HepG2 (cell line): ENCODE measurements at regions not wholly inside any gene's neighbourhood (a gene's known extent, or its start where the extent isn't known, plus 50 kb on each side); places are given as distances from the start of the nearest gene placed in this dataset.

Experiments used
- ATAC-seq: fragments of 200-7000 bp; cut with Tn5 transposase; 3 replicates; pipeline ENCODE4 v1.9.1; 2020; ENCODE audit warnings: mild to moderate bottlenecking, moderate library complexity
- BruUV-seq: library from RNA; stranded (reverse); fragments of 400-500 nt; replicated peaks from 2 replicates; lab custom pipeline; 2021; lab: Mats Ljungman, UMichigan
- CTCF ChIA-PET: fragments of 300-600 bp; formaldehyde crosslinking; extraction: SDS; loops from one replicate; lab custom pipeline; 2021; ENCODE audit warnings: low total read pairs, inconsistent platforms, low intra/inter-chr PET ratio; lab: Yijun Ruan, JAX
- POLR2A ChIA-PET: fragments of 350-600 bp; sonication (Branson Sonifier 250); formaldehyde crosslinking; loops from one replicate; lab custom pipeline; 2020; ENCODE audit warnings: antibody characterized with exemption, inconsistent platforms; lab: Yijun Ruan, JAX
- DNase-seq: peaks from one replicate; pipeline ENCODE4 v3.0.0-alpha.2; 2015; ENCODE audit warnings: low spot score
- FAIRE-seq: peaks from 3 replicates; lab custom pipeline; 2011; peaks lifted over from hg19 to GRCh38; lab: Jason Lieb, UNC
- H2AFZ ChIP-seq: one replicate; pipeline ENCODE4 v1.6.1; 2011; ENCODE audit warnings: low read length, inconsistent platforms
- H3K27ac ChIP-seq: fragments of 300-600 bp; 3 replicates; pipeline ENCODE4 v1.8.0; 2011; ENCODE audit warnings: mixed run types, mild to moderate bottlenecking, mixed read lengths, low read length, inconsistent platforms; ENCODE audit not compliant: insufficient read depth; ENCODE audit errors: extremely low read length
- H3K27me3 ChIP-seq, 2 experiments: fragments of 200-600 bp in 1 of 2; 2 replicates in 1 of 2; 3 replicates in 1 of 2; pipeline versions ENCODE4 v1.6.0 to v1.8.0; 2011; ENCODE audit warnings: low read length in 2 of 2, mild to moderate bottlenecking in 2 of 2, moderate library complexity in 2 of 2, inconsistent platforms in 1 of 2; ENCODE audit not compliant: insufficient read depth in 2 of 2, control insufficient read depth in 1 of 2
- H3K36me3 ChIP-seq, 2 experiments: fragments of 200-600 bp in 1 of 2; replicated peaks in 1 of 2; 2 replicates in 1 of 2; 3 replicates in 1 of 2; pipeline versions ENCODE4 v1.5.1 to v1.8.0; 2011; ENCODE audit warnings: low read length in 2 of 2, inconsistent platforms in 1 of 2; ENCODE audit not compliant: insufficient read depth in 2 of 2, control insufficient read depth in 1 of 2
- H3K4me1 ChIP-seq: 2 replicates; pipeline ENCODE4 v1.5.1; 2012; ENCODE audit warnings: low read length, inconsistent platforms; ENCODE audit not compliant: insufficient read depth
- H3K4me2 ChIP-seq: 2 replicates; pipeline ENCODE4 v1.6.0; 2011; ENCODE audit warnings: low read depth, low read length, inconsistent platforms
- H3K4me3 ChIP-seq, 3 experiments: fragments of 200-600 bp in 1 of 3; sonication (generic), shearing (Covaris generic) in 1 of 3; replicated peaks in 1 of 3; 2 replicates each; pipeline ENCODE4 v1.5.1; 2011 to 2016; ENCODE audit warnings: low read length in 3 of 3, inconsistent platforms in 2 of 3, low read depth in 2 of 3, mild to moderate bottlenecking in 2 of 3, control low read depth in 1 of 3, mixed read lengths in 1 of 3; ENCODE audit not compliant: insufficient read depth in 1 of 3
- H3K79me2 ChIP-seq: one replicate; pipeline ENCODE4 v1.6.1; 2011; ENCODE audit warnings: low read length, inconsistent platforms; ENCODE audit not compliant: insufficient read depth
- H3K9ac ChIP-seq: 2 replicates; pipeline ENCODE4 v1.6.0; 2011; ENCODE audit warnings: mild to moderate bottlenecking, low read depth, low read length, inconsistent platforms; ENCODE audit not compliant: insufficient read depth
- H3K9me3 ChIP-seq: 2 replicates; pipeline ENCODE4 v1.5.1; 2012; ENCODE audit warnings: mild to moderate bottlenecking, low read length
- H4K20me1 ChIP-seq: 2 replicates; pipeline ENCODE4 v1.6.0; 2011; ENCODE audit warnings: inconsistent platforms, mild to moderate bottlenecking, low read length, moderate library complexity; ENCODE audit not compliant: insufficient read depth
- AFF4 ChIP-seq: sonication (generic); formaldehyde crosslinking; IDR thresholded peaks from 2 replicates; pipeline ENCODE4 v1.4.0; 2020; ENCODE audit warnings: missing genetic modification reagents
- DPF2 ChIP-seq: sonication (generic); formaldehyde crosslinking; IDR thresholded peaks from 2 replicates; pipeline ENCODE4 v1.4.0; 2020; ENCODE audit warnings: mild to moderate bottlenecking, low read depth, missing genetic modification reagents, borderline replicate concordance
- FIP1L1 ChIP-seq: fragments of 200-400 bp; formaldehyde crosslinking; IDR thresholded peaks from 2 replicates; pipeline ENCODE4 v1.6.1; 2018; ENCODE audit warnings: low read depth, mild to moderate bottlenecking, low read length, moderate library complexity, borderline replicate concordance; ENCODE audit not compliant: insufficient read depth
- FOXO1 ChIP-seq: sonication (generic); formaldehyde crosslinking; IDR thresholded peaks from 2 replicates; pipeline ENCODE4 v1.4.0; 2020; ENCODE audit warnings: missing genetic modification reagents
- GATA4 ChIP-seq: sonication (generic); IDR thresholded peaks from 2 replicates; pipeline ENCODE4 v1.6.1; 2016; ENCODE audit warnings: antibody characterized with exemption, low read depth, borderline replicate concordance
- HNRNPH1 ChIP-seq: fragments of 200-400 bp; formaldehyde crosslinking; optimal IDR thresholded peaks from 2 replicates; pipeline ENCODE3; 2017; ENCODE audit warnings: mild to moderate bottlenecking, low read depth, low read length
- HNRNPUL1 ChIP-seq: fragments of 200-400 bp; formaldehyde crosslinking; IDR thresholded peaks from 2 replicates; pipeline ENCODE4 v1.6.1; 2017; ENCODE audit warnings: low read depth, mild to moderate bottlenecking, low read length, moderate library complexity
- PHF8 ChIP-seq: sonication (generic); formaldehyde crosslinking; IDR thresholded peaks from 2 replicates; pipeline ENCODE4 v1.5.0; 2020; ENCODE audit warnings: missing genetic modification reagents
- TBX3 ChIP-seq: fragments of 450-650 bp; IDR thresholded peaks from 2 replicates; pipeline ENCODE4 v1.6.1; 2017; ENCODE audit warnings: antibody characterized with exemption, mild to moderate bottlenecking, inconsistent platforms, borderline replicate concordance
- XRCC5 ChIP-seq: fragments of 200-400 bp; formaldehyde crosslinking; optimal IDR thresholded peaks from 2 replicates; pipeline ENCODE3; 2017; ENCODE audit warnings: mild to moderate bottlenecking, low read length
- ZNF326 ChIP-seq: sonication (generic); formaldehyde crosslinking; IDR thresholded peaks from 2 replicates; pipeline ENCODE4 v1.4.0; 2020; ENCODE audit warnings: missing genetic modification reagents, borderline replicate concordance
- ZNF337 ChIP-seq: sonication (generic); formaldehyde crosslinking; IDR thresholded peaks from 2 replicates; pipeline ENCODE4 v1.5.1; 2020; ENCODE audit warnings: missing genetic modification reagents, low read depth, mild to moderate bottlenecking, borderline replicate concordance
- ZNF652 ChIP-seq: IDR thresholded peaks from 2 replicates; pipeline ENCODE4 v1.6.1; 2016; ENCODE audit warnings: low read depth, borderline replicate concordance
- ZNF660 ChIP-seq: sonication (generic); formaldehyde crosslinking; IDR thresholded peaks from 2 replicates; pipeline ENCODE4 v1.5.1; 2020; ENCODE audit warnings: mild to moderate bottlenecking, low read depth, missing genetic modification reagents, borderline replicate concordance
- WGBS: methylation state at CpG from one replicate; pipeline ENCODE4 v1.1.6; 2017; ENCODE audit warnings: low lambda C conversion rate; 5-methylcytosine and 5-hydroxymethylcytosine counted together
- in situ Hi-C: cut with HindIII; loops from 2 replicates; pipeline ENCODE4 v1.10.0; 2017; ENCODE audit warnings: low pct_unique_long_range_greater_than_20kb; ENCODE audit not compliant: extremely low pct_ligation_motif_present
- intact Hi-C: fragments of 100-400 bp; cut with micrococcal nuclease; formaldehyde crosslinking; loops from one replicate; pipeline ENCODE4 v1.10.0; 2022; ENCODE audit not compliant: unreplicated experiment

GRCh38 chr1:222941425-222941824 is 126.6 kb downstream of the DISP1 start:
- BruUV-seq, result no TSS peak
- WGBS, result 94% methylated on average over 1 of the region's 1 CpG
- CTCF ChIA-PET, result no interaction called here
- Histone ChIP-seq H3K9ac (no peak overlapping the region), H3K9me3 (no peaks in the 10 kb centered on the region), H4K20me1 (no peaks in the 10 kb centered on the region), H3K4me1 (no peaks in the 10 kb centered on the region), H3K27ac (no peak overlapping the region), H3K27me3 (no peaks in the 10 kb centered on the region), H3K4me2 (no peak overlapping the region), H3K36me3 (no peaks in the 10 kb centered on the region), H3K79me2 (no peaks in the 10 kb centered on the region), H3K4me3 (no peak overlapping the region), H2AFZ (no peak overlapping the region)
- no peak for DNase-seq
- in situ Hi-C loops (no loop called here), intact Hi-C loops (no loop called here)
- FAIRE-seq, result no peak
- no peak for ATAC-seq
- POLR2A ChIA-PET, result no interaction called here
- TF ChIP-seq XRCC5, result no peak
- no peak for TF ChIP-seq TBX3
- TF ChIP-seq AFF4 (CRISPR knock-in tag), result no peak
- no peak for TF ChIP-seq ZNF660 (CRISPR knock-in tag)
- TF ChIP-seq ZNF326, result no peak
- TF ChIP-seq ZNF652 (CRISPR knock-in tag), result no peak
- no peak for TF ChIP-seq DPF2 (CRISPR knock-in tag)
- TF ChIP-seq FOXO1 (CRISPR knock-in tag), result no peak
- TF ChIP-seq HNRNPH1, result no peak
- no peak for TF ChIP-seq ZNF337 (CRISPR knock-in tag)
- no peak for TF ChIP-seq GATA4
- no peak for TF ChIP-seq FIP1L1
- TF ChIP-seq HNRNPUL1, result no peak
- TF ChIP-seq PHF8, result no peak
